ENCODE measurements at regions not wholly inside any gene's neighbourhood (a gene's known extent, or its start where the extent isn't known, plus 50 kb on each side); places are given as distances from the start of the nearest gene placed in this dataset.

GRCh38 chr9:31032206-31032605, 1352.2 kb upstream of the ACO1 start:
- peaks cover 33 to 34% of the 10 kb centered on the region in 2 experiments for H3K4me1 Mint-ChIP-seq
- no peak overlapping the region for H3T11ph ChIP-seq (ENCODE audit: low read length)
- H2AK5ac ChIP-seq (ENCODE audit: insufficient read length, low read length) = no peak overlapping the region
- H3K36me3 Mint-ChIP-seq (ENCODE audit: insufficient read depth in 1 of 3, low read depth in 3 of 3) = no peaks in the 10 kb centered on the region
- no peak overlapping the region for H2BK20ac ChIP-seq (ENCODE audit: low read depth, low read length, poor library complexity, severe bottlenecking)
- no peak overlapping the region for H2BK15ac ChIP-seq (ENCODE audit: low read depth, low read length)
- H3K27ac ChIP-seq (ENCODE audit: insufficient read length, low read depth, low read length) = no peak overlapping the region
- no CpG with 5 or more reads among the region's 3 CpGs for WGBS (ENCODE audit: extremely low coverage, insufficient read length, low lambda C conversion rate)
- no peak overlapping the region for H3K4me2 ChIP-seq (ENCODE audit: insufficient read depth, insufficient read length, low read length)
- no peak overlapping the region for H2BK120ac ChIP-seq (ENCODE audit: low read depth, low read length, poor library complexity, severe bottlenecking)
- no peak overlapping the region for H4K8ac ChIP-seq (replicated peaks; ENCODE audit: insufficient read length, low read depth, low read length)
- H3K27me3 ChIP-seq (ENCODE audit: insufficient read depth, low read length) = no peaks in the 10 kb centered on the region
- H3K14ac ChIP-seq (ENCODE audit: insufficient read depth, low read length) = no peak overlapping the region
- H3K27me3 Mint-ChIP-seq (ENCODE audit: low read depth) = no peaks in the 10 kb centered on the region
- H3K27ac Mint-ChIP-seq = no peak overlapping the region
- H4K5ac ChIP-seq (ENCODE audit: insufficient read length, low read depth, low read length) = no peak overlapping the region
- H3K23me2 ChIP-seq (ENCODE audit: insufficient read length, low read depth, low read length, poor library complexity, severe bottlenecking) = peaks cover 4% of the 10 kb centered on the region
- peaks cover 9% of the 10 kb centered on the region; the same call in 1 of the 2 replicates for H3K4me1 ChIP-seq (ENCODE audit: insufficient read depth, low read length)
- H3K9me3 Mint-ChIP-seq = no peaks in the 10 kb centered on the region
- H3K4ac ChIP-seq (ENCODE audit: low read depth, low read length) = no peak overlapping the region
- H3K56ac ChIP-seq (ENCODE audit: insufficient read length, low read depth, low read length) = no peak overlapping the region
- H2BK5ac ChIP-seq (ENCODE audit: insufficient read length, low read length) = no peak overlapping the region
- no peak overlapping the region for H3K18ac ChIP-seq (ENCODE audit: insufficient read length, low read depth, low read length)
- no peak overlapping the region for H2AFZ ChIP-seq (ENCODE audit: low read length)
- no peak overlapping the region for H3K9ac ChIP-seq (ENCODE audit: extremely low read depth, insufficient read length, low read length)
- no peaks in the 10 kb centered on the region for H3K79me2 ChIP-seq (ENCODE audit: insufficient read depth, low read length)
- DNase-seq = no peak
- H2BK12ac ChIP-seq (ENCODE audit: insufficient read length, low read depth, low read length) = no peak overlapping the region
- no peak for TF ChIP-seq CTCF (conservative IDR thresholded peaks at IDR 0.05)
- no peaks in the 10 kb centered on the region for H4K20me1 ChIP-seq (ENCODE audit: control insufficient read depth, insufficient read depth, insufficient read length)
- no peak overlapping the region for H3K23ac ChIP-seq (ENCODE audit: insufficient read length, low read depth, low read length)
- H3K4me3 Mint-ChIP-seq = no peak overlapping the region
- no peaks in the 10 kb centered on the region for H3K79me1 ChIP-seq (ENCODE audit: insufficient read depth, low read depth, low read length, poor library complexity, severe bottlenecking)
- H4K91ac ChIP-seq (ENCODE audit: insufficient read length, low read depth, low read length) = no peak overlapping the region
- H3K9me3 ChIP-seq (ENCODE audit: control insufficient read depth, low read depth, low read length) = no peaks in the 10 kb centered on the region

All from H9 (cell line).